Stimulated activated CD8-positive, alpha-beta memory T cell treated with anti-CD3 and anti-CD28 coated beads, Interleukin-7, amount 100 ng/mL, for 24 hours (primary cell): ENCODE measurements at regions not wholly inside any gene's neighbourhood (a gene's known extent, or its start where the extent isn't known, plus 50 kb on each side); places are given as distances from the start of the nearest gene placed in this dataset.

Experiments used
- DNase-seq: peaks from one replicate; pipeline ENCODE4 v3.0.0-alpha.2; 2020; ENCODE audit warnings: low read depth

GRCh38 chr5:135235551-135236227 is 163.3 kb downstream of the MACROH2A1 start:
- DNase-seq: no peak

- no peak for DNase-seq
Observed at GRCh38 chr5:135234666-135235401, 164.2 kb downstream of the MACROH2A1 start.

- DNase-seq: no peak
Observed at GRCh38 chr5:135234242-135234641, 164.8 kb downstream of the MACROH2A1 start.

- DNase-seq: no peak
Observed at GRCh38 chr5:135233477-135233876, 165.6 kb downstream of the MACROH2A1 start.

- DNase-seq: no peak
Observed at GRCh38 chr5:135232958-135233357, 166.1 kb downstream of the MACROH2A1 start.

GRCh38 chr5:135231289-135231688 is 167.7 kb downstream of the MACROH2A1 start:
- no peak for DNase-seq

- DNase-seq: no peak
Observed at GRCh38 chr5:135230251-135230925, 168.6 kb downstream of the MACROH2A1 start.

GRCh38 chr5:135229679-135230132 is 169.3 kb downstream of the MACROH2A1 start:
- DNase-seq: no peak

- no peak for DNase-seq
Observed at GRCh38 chr5:135229122-135229521, 169.9 kb downstream of the MACROH2A1 start.

- no peak for DNase-seq
Observed at GRCh38 chr5:135228222-135228621, 170.8 kb downstream of the MACROH2A1 start.

GRCh38 chr5:135227064-135228022 is 171.7 kb downstream of the MACROH2A1 start:
- no peak for DNase-seq

GRCh38 chr5:135225856-135226560 is 173.0 kb downstream of the MACROH2A1 start:
- DNase-seq: no peak

GRCh38 chr5:135223891-135224625 is 175.0 kb downstream of the MACROH2A1 start:
- DNase-seq: no peak

GRCh38 chr5:135223404-135223803 is 175.6 kb downstream of the MACROH2A1 start:
- DNase-seq: no peak

- no peak for DNase-seq
Observed at GRCh38 chr5:135222771-135223170, 176.3 kb downstream of the MACROH2A1 start.

GRCh38 chr5:135222171-135222681 is 176.8 kb downstream of the MACROH2A1 start:
- no peak for DNase-seq

- no peak for DNase-seq
Observed at GRCh38 chr5:135221696-135222095, 177.3 kb downstream of the MACROH2A1 start.

- DNase-seq: no peak
Observed at GRCh38 chr5:135221187-135221473, 177.9 kb downstream of the MACROH2A1 start.

GRCh38 chr5:135220394-135221186 is 178.4 kb downstream of the MACROH2A1 start:
- no peak for DNase-seq

- no peak for DNase-seq
Observed at GRCh38 chr5:135219868-135220267, 179.2 kb downstream of the MACROH2A1 start.
